CD14-positive monocyte (primary cell): ENCODE measurements at regions not wholly inside any gene's neighbourhood (a gene's known extent, or its start where the extent isn't known, plus 50 kb on each side); places are given as distances from the start of the nearest gene placed in this dataset.

Source experiments
- DNase-seq, 3 donors: peaks; one replicate each; pipeline ENCODE4 v3.0.0-alpha.2; 2011 to 2022
- H2AFZ ChIP-seq: 2 replicates; pipeline ENCODE4 v1.6.0; 2012; ENCODE audit warnings: mild to moderate bottlenecking, low read depth, low read length, inconsistent platforms; ENCODE audit not compliant: insufficient read depth, poor library complexity, severe bottlenecking
- H3K27ac ChIP-seq, 2 donors: 1 replicate in 1 of 2; 2 replicates in 1 of 2; pipeline ENCODE4 v1.5.1; 2012 to 2013; ENCODE audit warnings: low read length in 2 of 2, control low read depth in 1 of 2, inconsistent platforms in 1 of 2, low read depth in 1 of 2, mild to moderate bottlenecking in 1 of 2
- H3K27me3 ChIP-seq, 2 donors: one replicate each; pipeline versions ENCODE4 v1.6.0 to v1.6.1; 2011 to 2013; ENCODE audit warnings: low read length in 2 of 2; ENCODE audit not compliant: control insufficient read depth in 2 of 2, insufficient read depth in 2 of 2
- H3K36me3 ChIP-seq, 2 donors: replicated peaks in 1 of 2; 1 replicate in 1 of 2; 2 replicates in 1 of 2; pipeline versions ENCODE4 v1.5.1 to v1.6.1; 2012 to 2013; ENCODE audit warnings: low read length in 2 of 2, control low read depth in 1 of 2, inconsistent platforms in 1 of 2, mild to moderate bottlenecking in 1 of 2; ENCODE audit not compliant: insufficient read depth in 2 of 2, control insufficient read depth in 1 of 2
- H3K4me1 ChIP-seq, 2 donors: 1 replicate in 1 of 2; 2 replicates in 1 of 2; pipeline versions ENCODE4 v1.5.1 to v1.6.1; 2012 to 2013; ENCODE audit warnings: low read length in 2 of 2, control low read depth in 1 of 2, inconsistent platforms in 1 of 2, mild to moderate bottlenecking in 1 of 2, moderate library complexity in 1 of 2; ENCODE audit not compliant: insufficient read depth in 2 of 2, control insufficient read depth in 1 of 2
- H3K4me2 ChIP-seq: replicated peaks from 2 replicates; pipeline ENCODE3; 2012; ENCODE audit warnings: low read length, moderate library complexity, mild to moderate bottlenecking; ENCODE audit not compliant: poor library complexity, severe bottlenecking; ENCODE audit errors: extremely low read depth
- H3K4me3 ChIP-seq, 3 experiments: fragments of 200-600 bp in 1 of 3; sonication (generic) in 1 of 3; replicated peaks in 1 of 3; 1 replicate in 2 of 3; 2 replicates in 1 of 3; pipeline ENCODE4 v1.5.1; 2011 to 2013; ENCODE audit warnings: low read length in 3 of 3, mild to moderate bottlenecking in 3 of 3, control low read depth in 2 of 3, low read depth in 2 of 3, inconsistent platforms in 1 of 3, moderate library complexity in 1 of 3
- H3K79me2 ChIP-seq: 2 replicates; pipeline ENCODE4 v1.6.0; 2012; ENCODE audit warnings: mild to moderate bottlenecking, control low read depth, inconsistent platforms, low read length, moderate library complexity; ENCODE audit not compliant: insufficient read depth
- H3K9ac ChIP-seq: 2 replicates; pipeline ENCODE4 v1.6.0; 2017; ENCODE audit warnings: low read length, mild to moderate bottlenecking; ENCODE audit not compliant: insufficient read depth, poor library complexity, severe bottlenecking
- H3K9me3 ChIP-seq, 2 donors: replicated peaks in 1 of 2; 1 replicate in 1 of 2; 2 replicates in 1 of 2; pipeline versions ENCODE4 v1.5.1 to v1.6.1; 2012 to 2013; ENCODE audit warnings: low read length in 2 of 2, control low read depth in 1 of 2; ENCODE audit not compliant: control insufficient read depth in 1 of 2, insufficient read depth in 1 of 2
- H4K20me1 ChIP-seq: 2 replicates; pipeline ENCODE4 v1.6.0; 2012; ENCODE audit warnings: mild to moderate bottlenecking, low read length, control low read depth, moderate library complexity; ENCODE audit not compliant: insufficient read depth
- H3K27ac Mint-ChIP-seq, 7 donors: one replicate each; pipeline ENCODE4 v1.8.0; 2020; ENCODE audit warnings: mild to moderate bottlenecking in 7 of 7, mixed read lengths in 7 of 7, moderate library complexity in 6 of 7, inconsistent platforms in 2 of 7
- H3K27me3 Mint-ChIP-seq, 3 donors: one replicate each; pipeline ENCODE4 v1.8.0; 2021 to 2022; ENCODE audit warnings: low read depth in 3 of 3, mild to moderate bottlenecking in 3 of 3, mixed read lengths in 3 of 3, moderate library complexity in 3 of 3, inconsistent platforms in 1 of 3
- H3K36me3 Mint-ChIP-seq, 2 donors: one replicate each; pipeline ENCODE4 v1.8.0; 2020; ENCODE audit warnings: mixed read lengths in 2 of 2, inconsistent platforms in 1 of 2, mild to moderate bottlenecking in 1 of 2
- H3K4me1 Mint-ChIP-seq: one replicate; pipeline ENCODE4 v1.8.0; 2020; ENCODE audit warnings: mild to moderate bottlenecking, mixed read lengths
- H3K4me3 Mint-ChIP-seq, 2 donors: one replicate each; pipeline ENCODE4 v1.8.0; 2020; ENCODE audit warnings: mild to moderate bottlenecking in 2 of 2, mixed read lengths in 2 of 2, moderate library complexity in 1 of 2
- H3K9me3 Mint-ChIP-seq, 7 donors: one replicate each; pipeline ENCODE4 v1.8.0; 2020 to 2022; ENCODE audit warnings: mixed read lengths in 7 of 7, mild to moderate bottlenecking in 6 of 7, moderate library complexity in 6 of 7, inconsistent platforms in 2 of 7
- WGBS: methylation state at CpG from one replicate; pipeline ENCODE4 v1.1.5; 2013; ENCODE audit warnings: missing lambda C conversion rate; ENCODE audit not compliant: insufficient coverage; 5-methylcytosine and 5-hydroxymethylcytosine counted together
- intact Hi-C, 2 donors: fragments of 100-400 bp; cut with micrococcal nuclease; formaldehyde crosslinking; loops; one replicate each; pipeline versions ENCODE4 v1.15.0 to v1.15.1; 2023
- TF ChIP-seq, protein P1 (sequence below): fragments of 200-600 bp; IDR thresholded peaks from one replicate; pipeline ENCODE4 v1.8.0; 2022; ENCODE audit warnings: antibody characterized with exemption, mild to moderate bottlenecking

GRCh38 chr7:81175275-81175940 is 256.6 kb upstream of the SEMA3C start:
- Mint-ChIP-seq H3K36me3 (no peaks in the 10 kb centered on the region), H3K9me3 (peaks cover 1 to 14% (median 6%) of the 10 kb centered on the region in 7 donors), H3K27me3 (no peaks in the 10 kb centered on the region), H3K4me3 (no peak overlapping the region), H3K27ac (no peak overlapping the region), H3K4me1 (no peaks in the 10 kb centered on the region)
- H3K4me2 ChIP-seq, result no peak overlapping the region
- H4K20me1 ChIP-seq, result no peaks in the 10 kb centered on the region
- H3K9me3 ChIP-seq, result no peaks in the 10 kb centered on the region
- H3K4me1 ChIP-seq, result no peaks in the 10 kb centered on the region
- no peaks in the 10 kb centered on the region for H3K27me3 ChIP-seq
- no peak for DNase-seq
- TF ChIP-seq, protein P1, sequence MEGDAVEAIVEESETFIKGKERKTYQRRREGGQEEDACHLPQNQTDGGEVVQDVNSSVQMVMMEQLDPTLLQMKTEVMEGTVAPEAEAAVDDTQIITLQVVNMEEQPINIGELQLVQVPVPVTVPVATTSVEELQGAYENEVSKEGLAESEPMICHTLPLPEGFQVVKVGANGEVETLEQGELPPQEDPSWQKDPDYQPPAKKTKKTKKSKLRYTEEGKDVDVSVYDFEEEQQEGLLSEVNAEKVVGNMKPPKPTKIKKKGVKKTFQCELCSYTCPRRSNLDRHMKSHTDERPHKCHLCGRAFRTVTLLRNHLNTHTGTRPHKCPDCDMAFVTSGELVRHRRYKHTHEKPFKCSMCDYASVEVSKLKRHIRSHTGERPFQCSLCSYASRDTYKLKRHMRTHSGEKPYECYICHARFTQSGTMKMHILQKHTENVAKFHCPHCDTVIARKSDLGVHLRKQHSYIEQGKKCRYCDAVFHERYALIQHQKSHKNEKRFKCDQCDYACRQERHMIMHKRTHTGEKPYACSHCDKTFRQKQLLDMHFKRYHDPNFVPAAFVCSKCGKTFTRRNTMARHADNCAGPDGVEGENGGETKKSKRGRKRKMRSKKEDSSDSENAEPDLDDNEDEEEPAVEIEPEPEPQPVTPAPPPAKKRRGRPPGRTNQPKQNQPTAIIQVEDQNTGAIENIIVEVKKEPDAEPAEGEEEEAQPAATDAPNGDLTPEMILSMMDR, result no peak
- H3K27ac ChIP-seq, result no peak overlapping the region
- no peaks in the 10 kb centered on the region for H3K36me3 ChIP-seq
- no peaks in the 10 kb centered on the region for H3K79me2 ChIP-seq
- WGBS, result 100% methylated on average over 2 of the region's 6 CpGs
- no peak overlapping the region for H3K4me3 ChIP-seq
- no peak overlapping the region for H3K9ac ChIP-seq
- intact Hi-C loops, result no loop called here
- no peak overlapping the region for H2AFZ ChIP-seq

- H3K4me3 Mint-ChIP-seq, result no peak overlapping the region
- Histone ChIP-seq H4K20me1 (no peaks in the 10 kb centered on the region), H3K36me3 (no peaks in the 10 kb centered on the region), H2AFZ (no peak overlapping the region), H3K79me2 (no peaks in the 10 kb centered on the region), H3K4me3 (no peak overlapping the region), H3K27ac (no peak overlapping the region), H3K4me2 (no peak overlapping the region), H3K27me3 (no peaks in the 10 kb centered on the region), H3K9ac (no peak overlapping the region), H3K9me3 (no peaks in the 10 kb centered on the region), H3K4me1 (no peaks in the 10 kb centered on the region)
- 96% methylated on average over 4 of the region's 7 CpGs for WGBS
- H3K9me3 Mint-ChIP-seq, result peaks cover 1 to 14% (median 3%) of the 10 kb centered on the region in 7 donors
- intact Hi-C loops, result no loop called here
- TF ChIP-seq, protein P1, result no peak
- H3K27me3 Mint-ChIP-seq, result no peaks in the 10 kb centered on the region
- H3K4me1 Mint-ChIP-seq, result no peaks in the 10 kb centered on the region
- H3K36me3 Mint-ChIP-seq, result no peaks in the 10 kb centered on the region
- no peak for DNase-seq
- no peak overlapping the region for H3K27ac Mint-ChIP-seq
Observed at GRCh38 chr7:81173766-81174281, 255.0 kb upstream of the SEMA3C start.
